PC-3 (cell line): ENCODE measurements at regions not wholly inside any gene's neighbourhood (a gene's known extent, or its start where the extent isn't known, plus 50 kb on each side); places are given as distances from the start of the nearest gene placed in this dataset.
"Not testable (repeated sequence)": the region's sequence is repeated elsewhere in the genome, so short reads cannot be mapped to it uniquely, and the experiment has no call there.

ENCODE experiments used
- ATAC-seq: fragments of 200-7000 bp; cut with Tn5 transposase; 2 replicates; pipeline ENCODE4 v1.9.1; 2020; ENCODE audit warnings: mild to moderate bottlenecking, moderate library complexity
- BruUV-seq: library from RNA; stranded (reverse); fragments of 400-500 nt; replicated peaks from 2 replicates; lab custom pipeline; 2021; lab: Mats Ljungman, UMichigan
- CTCF ChIA-PET: fragments of 300-600 bp; sonication (Branson Sonifier 250); formaldehyde crosslinking; loops from one replicate; lab custom pipeline; 2022; ENCODE audit warnings: antibody characterized with exemption; lab: Charles Lee
- POLR2A ChIA-PET: fragments of 300-600 bp; sonication (Branson Sonifier 250); formaldehyde crosslinking; loops from one replicate; lab custom pipeline; 2022; ENCODE audit warnings: antibody characterized with exemption; ENCODE audit not compliant: unreplicated experiment; lab: Charles Lee
- DNase-seq: peaks from one replicate; pipeline ENCODE4 v3.0.0-alpha.2; 2015
- H2AFZ ChIP-seq: fragments of 300-600 bp; sonication (generic); 2 replicates; pipeline ENCODE4 v1.6.0; 2016; ENCODE audit warnings: antibody characterized with exemption, low read length
- H3F3A ChIP-seq: fragments of 300-600 bp; sonication (generic); one replicate; pipeline ENCODE4 v1.6.0; 2017; ENCODE audit warnings: antibody characterized with exemption, low read length, control low read depth, mild to moderate bottlenecking; ENCODE audit not compliant: unreplicated experiment
- H3K27ac ChIP-seq: fragments of 300-600 bp; sonication (generic); 2 replicates; pipeline ENCODE4 v1.5.1; 2016; ENCODE audit warnings: mild to moderate bottlenecking, low read length
- H3K27me3 ChIP-seq: fragments of 300-600 bp; sonication (generic); 2 replicates; pipeline ENCODE4 v1.6.1; 2016; ENCODE audit warnings: low read length, mixed read lengths
- H3K36me3 ChIP-seq: fragments of 300-600 bp; sonication (generic); 2 replicates; pipeline ENCODE4 v1.6.1; 2016; ENCODE audit warnings: low read depth, mixed run types, low read length, mixed read lengths
- H3K4me1 ChIP-seq: fragments of 300-600 bp; sonication (generic); 2 replicates; pipeline ENCODE4 v1.5.1; 2016; ENCODE audit warnings: low read length; ENCODE audit not compliant: insufficient read depth
- H3K4me2 ChIP-seq: fragments of 300-600 bp; sonication (generic); 2 replicates; pipeline ENCODE4 v1.6.0; 2016; ENCODE audit warnings: low read length
- H3K4me3 ChIP-seq: fragments of 300-600 bp; sonication (generic); 2 replicates; pipeline ENCODE4 v1.5.1; 2016; ENCODE audit warnings: mild to moderate bottlenecking, low read length, mixed read lengths
- H3K79me2 ChIP-seq: fragments of 300-600 bp; sonication (generic); 2 replicates; pipeline ENCODE4 v1.6.1; 2017; ENCODE audit warnings: low read length, mixed read lengths
- H3K9ac ChIP-seq: fragments of 300-600 bp; sonication (generic); 2 replicates; pipeline ENCODE4 v1.6.0; 2016; ENCODE audit warnings: mild to moderate bottlenecking, low read length
- H3K9me2 ChIP-seq: fragments of 300-600 bp; sonication (generic); replicated peaks from 2 replicates; pipeline ENCODE4 v1.6.1; 2016; ENCODE audit warnings: mixed run types, low read length, mixed read lengths
- H3K9me3 ChIP-seq: fragments of 300-600 bp; sonication (generic); 2 replicates; pipeline ENCODE4 v1.6.1; 2016; ENCODE audit warnings: low read length, mixed read lengths
- H4K20me1 ChIP-seq: fragments of 300-600 bp; sonication (generic); 2 replicates; pipeline ENCODE4 v1.6.1; 2016; ENCODE audit warnings: low read length, mixed read lengths
- intact Hi-C: fragments of 100-400 bp; cut with micrococcal nuclease; formaldehyde crosslinking; loops from 2 replicates; pipeline ENCODE4 v1.9.0; 2023

GRCh38 chr16:29287871-29288535 lies 118.5 kb downstream of the NPIPB11 start:
- ATAC-seq, H3K4me2 ChIP-seq, H3K27ac ChIP-seq, H3K9me2 ChIP-seq, H3K27me3 ChIP-seq, H3K9me3 ChIP-seq, H2AFZ ChIP-seq, H4K20me1 ChIP-seq, BruUV-seq, H3K4me3 ChIP-seq, H3K4me1 ChIP-seq, H3F3A ChIP-seq, CTCF ChIA-PET, DNase-seq, H3K79me2 ChIP-seq, H3K9ac ChIP-seq, H3K36me3 ChIP-seq, POLR2A ChIA-PET, intact Hi-C loops: not testable (repeated sequence)

- BruUV-seq, H3K27me3 ChIP-seq, H2AFZ ChIP-seq, H3K27ac ChIP-seq, intact Hi-C loops, POLR2A ChIA-PET, H3K9me3 ChIP-seq, H4K20me1 ChIP-seq, CTCF ChIA-PET, ATAC-seq, H3K9me2 ChIP-seq, H3K4me1 ChIP-seq, DNase-seq, H3K4me3 ChIP-seq, H3F3A ChIP-seq, H3K79me2 ChIP-seq, H3K4me2 ChIP-seq, H3K9ac ChIP-seq, H3K36me3 ChIP-seq: not testable (repeated sequence)
Measured at GRCh38 chr16:29287246-29287645, 119.3 kb downstream of the NPIPB11 start.

GRCh38 chr16:29286796-29287195 lies 119.7 kb downstream of the NPIPB11 start:
- BruUV-seq, H3K9ac ChIP-seq, POLR2A ChIA-PET, intact Hi-C loops, H3K36me3 ChIP-seq, H3K4me3 ChIP-seq, H3K4me2 ChIP-seq, H3F3A ChIP-seq, DNase-seq, CTCF ChIA-PET, H4K20me1 ChIP-seq, H3K9me3 ChIP-seq, H3K4me1 ChIP-seq, H2AFZ ChIP-seq, H3K79me2 ChIP-seq, ATAC-seq, H3K27ac ChIP-seq, H3K27me3 ChIP-seq, H3K9me2 ChIP-seq: not testable (repeated sequence)

- H3K27ac ChIP-seq, H3K27me3 ChIP-seq, H3K4me1 ChIP-seq, H3K9me3 ChIP-seq, H4K20me1 ChIP-seq, H3F3A ChIP-seq, H3K9me2 ChIP-seq, DNase-seq, POLR2A ChIA-PET, intact Hi-C loops, H3K9ac ChIP-seq, H3K36me3 ChIP-seq, ATAC-seq, H3K4me2 ChIP-seq, H3K79me2 ChIP-seq, H2AFZ ChIP-seq, CTCF ChIA-PET, BruUV-seq, H3K4me3 ChIP-seq: not testable (repeated sequence)
Measured at GRCh38 chr16:29286161-29286560, 120.3 kb downstream of the NPIPB11 start.

- H3F3A ChIP-seq, H3K36me3 ChIP-seq, CTCF ChIA-PET, H3K4me2 ChIP-seq, H3K9me3 ChIP-seq, BruUV-seq, H3K9ac ChIP-seq, intact Hi-C loops, H3K27me3 ChIP-seq, ATAC-seq, H3K79me2 ChIP-seq, H2AFZ ChIP-seq, H3K4me3 ChIP-seq, H4K20me1 ChIP-seq, POLR2A ChIA-PET, H3K27ac ChIP-seq, H3K4me1 ChIP-seq, H3K9me2 ChIP-seq: not testable (repeated sequence)
- peak; percentile 31 for DNase-seq
Measured at GRCh38 chr16:29285151-29285885, 121.2 kb downstream of the NPIPB11 start.

- H3K27me3 ChIP-seq, H3K79me2 ChIP-seq, DNase-seq, H3K36me3 ChIP-seq, intact Hi-C loops, H3K9me3 ChIP-seq, H2AFZ ChIP-seq, H3K4me1 ChIP-seq, BruUV-seq, H4K20me1 ChIP-seq, H3K27ac ChIP-seq, ATAC-seq, H3F3A ChIP-seq, CTCF ChIA-PET, H3K4me3 ChIP-seq, POLR2A ChIA-PET, H3K4me2 ChIP-seq, H3K9ac ChIP-seq, H3K9me2 ChIP-seq: not testable (repeated sequence)
Measured at GRCh38 chr16:29284723-29285122, 121.8 kb downstream of the NPIPB11 start.
